ENCODE measurements at regions not wholly inside any gene's neighbourhood (a gene's known extent, or its start where the extent isn't known, plus 50 kb on each side); places are given as distances from the start of the nearest gene placed in this dataset.

DNA sequence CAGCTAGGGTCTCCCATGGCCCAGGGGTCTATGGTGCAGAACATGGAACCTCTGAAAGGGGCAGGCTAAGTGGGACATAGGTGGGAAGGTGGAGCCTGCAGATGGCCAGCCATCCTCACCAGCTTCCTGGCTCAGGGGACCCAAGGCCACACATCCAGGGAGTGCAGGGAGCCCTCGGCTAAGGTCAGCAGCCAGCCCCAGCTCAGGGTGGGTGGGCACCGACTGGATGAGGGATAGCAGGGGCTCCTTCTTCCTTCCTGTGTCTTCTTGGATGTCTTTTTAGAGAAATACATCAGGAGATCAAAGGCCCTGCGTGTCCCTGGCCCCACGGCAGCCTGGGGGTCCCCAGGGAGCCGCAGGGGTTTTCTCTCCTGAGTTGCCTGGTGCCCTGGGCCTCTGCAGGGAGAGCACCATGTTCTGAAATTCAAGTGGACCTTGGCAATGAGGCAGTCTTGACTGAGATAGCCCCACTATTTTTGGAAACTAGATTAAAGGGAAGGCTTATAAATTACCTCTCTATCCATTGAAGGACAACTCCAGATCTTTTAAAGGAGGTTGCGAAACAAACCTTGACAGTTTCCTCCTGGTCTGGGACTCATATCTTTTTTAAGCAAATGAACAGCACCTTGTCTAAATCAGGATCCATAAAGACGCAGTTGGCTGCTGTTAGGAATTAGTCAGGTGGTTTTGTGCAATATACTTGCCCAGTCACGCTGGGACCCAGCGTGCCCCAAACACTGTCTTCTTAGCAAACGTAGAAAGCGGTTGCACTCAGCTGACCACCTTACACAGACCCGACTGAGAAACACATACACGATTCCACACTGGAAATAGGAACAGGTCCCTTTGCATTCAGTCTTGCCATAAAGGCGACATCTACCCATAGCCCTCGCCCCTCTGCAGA lies 242.3 kb downstream of the TOMM20 start:
- no peaks in the 10 kb centered on the region for H3K36me3 ChIP-seq (ENCODE audit: control insufficient read depth in 2 of 2, insufficient read depth in 1 of 2, low read length in 2 of 2)
- POLR2A ChIA-PET: interaction anchor here (1.1 kb wide), 1 partner anchor 162 kb away, joined by 5 read pairs; no protein-coding TSS in a partner anchor
- H3K9me3 ChIP-seq (ENCODE audit: control insufficient read depth, insufficient read depth, low read depth, low read length): no peaks in the 10 kb centered on the region
- H3K4me3 ChIP-seq (ENCODE audit: low read depth, low read length): no peak overlapping the region
- TF ChIP-seq, protein P1, sequence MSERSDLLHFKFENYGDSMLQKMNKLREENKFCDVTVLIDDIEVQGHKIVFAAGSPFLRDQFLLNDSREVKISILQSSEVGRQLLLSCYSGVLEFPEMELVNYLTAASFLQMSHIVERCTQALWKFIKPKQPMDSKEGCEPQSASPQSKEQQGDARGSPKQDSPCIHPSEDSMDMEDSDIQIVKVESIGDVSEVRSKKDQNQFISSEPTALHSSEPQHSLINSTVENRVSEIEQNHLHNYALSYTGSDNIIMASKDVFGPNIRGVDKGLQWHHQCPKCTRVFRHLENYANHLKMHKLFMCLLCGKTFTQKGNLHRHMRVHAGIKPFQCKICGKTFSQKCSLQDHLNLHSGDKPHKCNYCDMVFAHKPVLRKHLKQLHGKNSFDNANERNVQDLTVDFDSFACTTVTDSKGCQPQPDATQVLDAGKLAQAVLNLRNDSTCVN (tag by site-specific recombination; optimal IDR thresholded peaks at IDR 0.05): no peak
- TF ChIP-seq, protein P2, sequence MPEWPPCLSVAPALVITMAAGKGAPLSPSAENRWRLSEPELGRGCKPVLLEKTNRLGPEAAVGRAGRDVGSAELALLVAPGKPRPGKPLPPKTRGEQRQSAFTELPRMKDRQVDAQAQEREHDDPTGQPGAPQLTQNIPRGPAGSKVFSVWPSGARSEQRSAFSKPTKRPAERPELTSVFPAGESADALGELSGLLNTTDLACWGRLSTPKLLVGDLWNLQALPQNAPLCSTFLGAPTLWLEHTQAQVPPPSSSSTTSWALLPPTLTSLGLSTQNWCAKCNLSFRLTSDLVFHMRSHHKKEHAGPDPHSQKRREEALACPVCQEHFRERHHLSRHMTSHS (tag by site-specific recombination; IDR thresholded peaks at IDR 0.05): no peak
- TF ChIP-seq, protein P3, sequence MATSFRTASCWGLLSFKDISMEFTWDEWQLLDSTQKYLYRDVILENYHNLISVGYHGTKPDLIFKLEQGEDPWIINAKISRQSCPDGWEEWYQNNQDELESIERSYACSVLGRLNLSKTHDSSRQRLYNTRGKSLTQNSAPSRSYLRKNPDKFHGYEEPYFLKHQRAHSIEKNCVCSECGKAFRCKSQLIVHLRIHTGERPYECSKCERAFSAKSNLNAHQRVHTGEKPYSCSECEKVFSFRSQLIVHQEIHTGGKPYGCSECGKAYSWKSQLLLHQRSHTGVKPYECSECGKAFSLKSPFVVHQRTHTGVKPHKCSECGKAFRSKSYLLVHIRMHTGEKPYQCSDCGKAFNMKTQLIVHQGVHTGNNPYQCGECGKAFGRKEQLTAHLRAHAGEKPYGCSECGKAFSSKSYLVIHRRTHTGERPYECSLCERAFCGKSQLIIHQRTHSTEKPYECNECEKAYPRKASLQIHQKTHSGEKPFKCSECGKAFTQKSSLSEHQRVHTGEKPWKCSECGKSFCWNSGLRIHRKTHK (tag by site-specific recombination; IDR thresholded peaks at IDR 0.05): no peak
- TF ChIP-seq, protein P4, sequence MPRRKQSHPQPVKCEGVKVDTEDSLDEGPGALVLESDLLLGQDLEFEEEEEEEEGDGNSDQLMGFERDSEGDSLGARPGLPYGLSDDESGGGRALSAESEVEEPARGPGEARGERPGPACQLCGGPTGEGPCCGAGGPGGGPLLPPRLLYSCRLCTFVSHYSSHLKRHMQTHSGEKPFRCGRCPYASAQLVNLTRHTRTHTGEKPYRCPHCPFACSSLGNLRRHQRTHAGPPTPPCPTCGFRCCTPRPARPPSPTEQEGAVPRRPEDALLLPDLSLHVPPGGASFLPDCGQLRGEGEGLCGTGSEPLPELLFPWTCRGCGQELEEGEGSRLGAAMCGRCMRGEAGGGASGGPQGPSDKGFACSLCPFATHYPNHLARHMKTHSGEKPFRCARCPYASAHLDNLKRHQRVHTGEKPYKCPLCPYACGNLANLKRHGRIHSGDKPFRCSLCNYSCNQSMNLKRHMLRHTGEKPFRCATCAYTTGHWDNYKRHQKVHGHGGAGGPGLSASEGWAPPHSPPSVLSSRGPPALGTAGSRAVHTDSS (tag by site-specific recombination; IDR thresholded peaks at IDR 0.05): no peak
- no peak for TF ChIP-seq ZNF132 (tag by site-specific recombination; IDR thresholded peaks at IDR 0.05; ENCODE audit: borderline replicate concordance)
- TF ChIP-seq ZFP37 (tag by site-specific recombination; IDR thresholded peaks at IDR 0.05): no peak
- no peak for TF ChIP-seq ZNF692 (tag by site-specific recombination; IDR thresholded peaks at IDR 0.05)
- TF ChIP-seq SALL2 (tag by site-specific recombination; IDR thresholded peaks at IDR 0.05; ENCODE audit: borderline replicate concordance): no peak
- TF ChIP-seq ZNF138 (tag by site-specific recombination; IDR thresholded peaks at IDR 0.05; ENCODE audit: borderline replicate concordance): no peak
- no peak for TF ChIP-seq ZNF791 (tag by site-specific recombination; IDR thresholded peaks at IDR 0.05)
- TF ChIP-seq ZNF211 (tag by site-specific recombination; IDR thresholded peaks at IDR 0.05; ENCODE audit: low read depth): no peak
- TF ChIP-seq ZNF133 (tag by site-specific recombination; IDR thresholded peaks at IDR 0.05): no peak
- TF ChIP-seq ZIC2 (tag by site-specific recombination; IDR thresholded peaks at IDR 0.05): no peak
- TF ChIP-seq FEZF1 (tag by site-specific recombination; IDR thresholded peaks at IDR 0.05): no peak
- TF ChIP-seq ZNF843 (tag by site-specific recombination; IDR thresholded peaks at IDR 0.05): no peak
- TF ChIP-seq ZEB2 (tag by site-specific recombination; IDR thresholded peaks at IDR 0.05): no peak
- no peak for TF ChIP-seq ZFHX2 (tag by site-specific recombination; conservative IDR thresholded peaks at IDR 0.05)
- no peak for TF ChIP-seq KLF1 (tag by site-specific recombination; IDR thresholded peaks at IDR 0.05)
- TF ChIP-seq, protein P5, sequence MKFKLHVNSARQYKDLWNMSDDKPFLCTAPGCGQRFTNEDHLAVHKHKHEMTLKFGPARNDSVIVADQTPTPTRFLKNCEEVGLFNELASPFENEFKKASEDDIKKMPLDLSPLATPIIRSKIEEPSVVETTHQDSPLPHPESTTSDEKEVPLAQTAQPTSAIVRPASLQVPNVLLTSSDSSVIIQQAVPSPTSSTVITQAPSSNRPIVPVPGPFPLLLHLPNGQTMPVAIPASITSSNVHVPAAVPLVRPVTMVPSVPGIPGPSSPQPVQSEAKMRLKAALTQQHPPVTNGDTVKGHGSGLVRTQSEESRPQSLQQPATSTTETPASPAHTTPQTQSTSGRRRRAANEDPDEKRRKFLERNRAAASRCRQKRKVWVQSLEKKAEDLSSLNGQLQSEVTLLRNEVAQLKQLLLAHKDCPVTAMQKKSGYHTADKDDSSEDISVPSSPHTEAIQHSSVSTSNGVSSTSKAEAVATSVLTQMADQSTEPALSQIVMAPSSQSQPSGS (tag by site-specific recombination; IDR thresholded peaks at IDR 0.05; ENCODE audit: low read depth): no peak
- CTCF ChIA-PET: interaction anchor here (0.7 to 1.5 kb wide), 4 partner anchors 25 to 433 kb away, joined by 3 to 4 read pairs (median 3); no protein-coding TSS in a partner anchor
- no peak overlapping the region for H3K27ac ChIP-seq (ENCODE audit: extremely low read depth, low read depth, low read length)
- H3K4me1 ChIP-seq (ENCODE audit: control insufficient read depth, insufficient read depth, low read length): no peaks in the 10 kb centered on the region

Data from HEK293 (cell line).